CD4-positive, alpha-beta memory T cell (primary cell): ENCODE measurements at regions not wholly inside any gene's neighbourhood (a gene's known extent, or its start where the extent isn't known, plus 50 kb on each side); places are given as distances from the start of the nearest gene placed in this dataset.
"Not testable (repeated sequence)": the region's sequence is repeated elsewhere in the genome, so short reads cannot be mapped to it uniquely, and the experiment has no call there.

Experiments used
- CTCF ChIA-PET: fragments of 350-600 bp; sonication (Branson Sonifier 250); formaldehyde crosslinking; loops from one replicate; lab custom pipeline; 2021; ENCODE audit warnings: inconsistent platforms; ENCODE audit not compliant: partially characterized antibody; lab: Charles Lee
- POLR2A ChIA-PET: fragments of 350-600 bp; sonication (Branson Sonifier 250); formaldehyde crosslinking; loops from one replicate; lab custom pipeline; 2021; ENCODE audit not compliant: partially characterized antibody; lab: Charles Lee
- DNase-seq, 5 donors: peaks; one replicate each; pipeline versions ENCODE4 v3.0.0 to v3.0.0-alpha.2; 2020 to 2022; ENCODE audit warnings: mixed read lengths in 1 of 5
- H3K27ac ChIP-seq: one replicate; pipeline ENCODE4 v1.7.0; 2013; ENCODE audit warnings: low read depth, low read length
- H3K27me3 ChIP-seq: 2 replicates; pipeline ENCODE4 v1.7.0; 2013; ENCODE audit warnings: mild to moderate bottlenecking, low read length, moderate library complexity; ENCODE audit not compliant: insufficient read depth
- H3K36me3 ChIP-seq: 2 replicates; pipeline ENCODE4 v1.7.0; 2013; ENCODE audit warnings: mild to moderate bottlenecking, low read length, moderate library complexity; ENCODE audit not compliant: insufficient read depth
- H3K4me1 ChIP-seq: 2 replicates; pipeline ENCODE4 v1.7.0; 2013; ENCODE audit warnings: mild to moderate bottlenecking, low read length, moderate library complexity; ENCODE audit not compliant: insufficient read depth
- H3K4me3 ChIP-seq, 2 donors: one replicate each; pipeline ENCODE4 v1.7.0; 2013; ENCODE audit warnings: low read length in 2 of 2, mild to moderate bottlenecking in 1 of 2
- H3K9me3 ChIP-seq, 2 donors: one replicate each; pipeline ENCODE4 v1.7.0; 2013; ENCODE audit warnings: low read length in 2 of 2, control low read depth in 1 of 2; ENCODE audit not compliant: control insufficient read depth in 1 of 2
- H3K27ac Mint-ChIP-seq, 7 donors: one replicate each; pipeline ENCODE4 v1.8.0; 2020 to 2021; ENCODE audit warnings: mixed read lengths in 7 of 7, mild to moderate bottlenecking in 6 of 7, inconsistent platforms in 3 of 7, moderate library complexity in 3 of 7
- H3K27me3 Mint-ChIP-seq, 2 donors: one replicate each; pipeline ENCODE4 v1.8.0; 2020 to 2021; ENCODE audit warnings: mixed read lengths in 2 of 2
- H3K36me3 Mint-ChIP-seq, 2 donors: one replicate each; pipeline ENCODE4 v1.8.0; 2020 to 2021; ENCODE audit warnings: mixed read lengths in 2 of 2, inconsistent platforms in 1 of 2, mild to moderate bottlenecking in 1 of 2
- H3K4me1 Mint-ChIP-seq, 4 donors: one replicate each; pipeline ENCODE4 v1.8.0; 2020 to 2021; ENCODE audit warnings: mixed read lengths in 4 of 4, mild to moderate bottlenecking in 1 of 4
- H3K4me3 Mint-ChIP-seq, 8 donors: one replicate each; pipeline ENCODE4 v1.8.0; 2020 to 2021; ENCODE audit warnings: mixed read lengths in 8 of 8, mild to moderate bottlenecking in 7 of 8, moderate library complexity in 6 of 8, inconsistent platforms in 3 of 8
- H3K9me3 Mint-ChIP-seq, 8 donors: one replicate each; pipeline ENCODE4 v1.8.0; 2020 to 2021; ENCODE audit warnings: mixed read lengths in 8 of 8, mild to moderate bottlenecking in 5 of 8, inconsistent platforms in 3 of 8, moderate library complexity in 1 of 8
- intact Hi-C: fragments of 100-400 bp; cut with micrococcal nuclease; formaldehyde crosslinking; loops from one replicate; pipeline ENCODE4 v1.15.1; 2023

GRCh38 chrX:128408842-128409241 is 356.6 kb upstream of the ACTRT1 start:
- Histone ChIP-seq H3K4me3 (no peak overlapping the region), H3K27ac (no peak overlapping the region), H3K36me3 (no peaks in the 10 kb centered on the region), H3K27me3 (no peaks in the 10 kb centered on the region), H3K9me3 (no peaks in the 10 kb centered on the region), H3K4me1 (no peaks in the 10 kb centered on the region)
- H3K27ac Mint-ChIP-seq = no peak overlapping the region
- no peaks in the 10 kb centered on the region for H3K27me3 Mint-ChIP-seq
- peaks cover 0 to 5% (median 0%) of the 10 kb centered on the region in 8 donors for H3K9me3 Mint-ChIP-seq
- intact Hi-C loops = no loop called here
- ChIA-PET POLR2A (no interaction called here), CTCF (no interaction called here)
- H3K4me1 Mint-ChIP-seq = no peaks in the 10 kb centered on the region
- no peak for DNase-seq
- H3K4me3 Mint-ChIP-seq = no peak overlapping the region
- no peaks in the 10 kb centered on the region for H3K36me3 Mint-ChIP-seq

- ChIA-PET CTCF (no interaction called here), POLR2A (no interaction called here)
- no peak overlapping the region for H3K4me3 Mint-ChIP-seq
Measured at GRCh38 chrX:128396601-128397000, 344.4 kb upstream of the ACTRT1 start.

GRCh38 chrX:128383846-128384245 is 331.6 kb upstream of the ACTRT1 start:
- H3K9me3 Mint-ChIP-seq, H3K27me3 Mint-ChIP-seq: not testable (repeated sequence)

More at GRCh38 chrX:128396601-128397000, 344.4 kb upstream of the ACTRT1 start:
- no peaks in the 10 kb centered on the region for H3K27me3 ChIP-seq
- Mint-ChIP-seq H3K36me3 (no peaks in the 10 kb centered on the region), H3K27ac (no peak overlapping the region), H3K27me3 (no peaks in the 10 kb centered on the region), H3K9me3 (peaks cover 0 to 6% (median 0%) of the 10 kb centered on the region in 8 donors), H3K4me1 (no peaks in the 10 kb centered on the region)
- no peak overlapping the region for H3K4me3 ChIP-seq
- no peak overlapping the region for H3K27ac ChIP-seq
- H3K9me3 ChIP-seq = no peaks in the 10 kb centered on the region
- H3K36me3 ChIP-seq = no peaks in the 10 kb centered on the region
- no peak for DNase-seq
- no peaks in the 10 kb centered on the region for H3K4me1 ChIP-seq
- intact Hi-C loops = no loop called here

GRCh38 chrX:128365492-128365891 is 313.3 kb upstream of the ACTRT1 start:
- Mint-ChIP-seq H3K9me3 (peaks cover 0 to 3% (median 0%) of the 10 kb centered on the region in 8 donors), H3K27me3 (no peaks in the 10 kb centered on the region), H3K4me1 (no peaks in the 10 kb centered on the region), H3K4me3 (no peak overlapping the region), H3K27ac (no peak overlapping the region), H3K36me3 (no peaks in the 10 kb centered on the region)
- ChIA-PET CTCF (no interaction called here), POLR2A (no interaction called here)
- H3K36me3 ChIP-seq = no peaks in the 10 kb centered on the region
- H3K9me3 ChIP-seq = no peaks in the 10 kb centered on the region
- H3K27ac ChIP-seq = no peak overlapping the region
- H3K4me3 ChIP-seq = no peak overlapping the region
- no peaks in the 10 kb centered on the region for H3K4me1 ChIP-seq
- no peak for DNase-seq
- no peaks in the 10 kb centered on the region for H3K27me3 ChIP-seq
- intact Hi-C loops = no loop called here

More at GRCh38 chrX:128383846-128384245, 331.6 kb upstream of the ACTRT1 start:
- H3K9me3 ChIP-seq, H3K27ac ChIP-seq, POLR2A ChIA-PET, H3K36me3 Mint-ChIP-seq, H3K36me3 ChIP-seq, DNase-seq, H3K4me1 Mint-ChIP-seq, H3K4me3 Mint-ChIP-seq, CTCF ChIA-PET, H3K27ac Mint-ChIP-seq, H3K4me3 ChIP-seq, intact Hi-C loops, H3K4me1 ChIP-seq, H3K27me3 ChIP-seq: not testable (repeated sequence)

- Histone ChIP-seq H3K27ac (no peak overlapping the region), H3K36me3 (no peaks in the 10 kb centered on the region), H3K9me3 (no peaks in the 10 kb centered on the region), H3K4me1 (no peaks in the 10 kb centered on the region), H3K27me3 (no peaks in the 10 kb centered on the region), H3K4me3 (no peak overlapping the region)
- no peaks in the 10 kb centered on the region for H3K4me1 Mint-ChIP-seq
- ChIA-PET CTCF (no interaction called here), POLR2A (no interaction called here)
- no peaks in the 10 kb centered on the region for H3K27me3 Mint-ChIP-seq
- intact Hi-C loops = no loop called here
- no peak for DNase-seq
- no peak overlapping the region for H3K4me3 Mint-ChIP-seq
- H3K27ac Mint-ChIP-seq = no peak overlapping the region
- H3K9me3 Mint-ChIP-seq = peaks cover 0 to 8% (median 0%) of the 10 kb centered on the region in 8 donors
- no peaks in the 10 kb centered on the region for H3K36me3 Mint-ChIP-seq
Measured at GRCh38 chrX:128335671-128336070, 283.5 kb upstream of the ACTRT1 start.

GRCh38 chrX:128334821-128335220 is 282.6 kb upstream of the ACTRT1 start:
- Histone ChIP-seq H3K27me3 (no peaks in the 10 kb centered on the region), H3K4me1 (no peaks in the 10 kb centered on the region), H3K27ac (no peak overlapping the region), H3K4me3 (no peak overlapping the region), H3K9me3 (no peaks in the 10 kb centered on the region), H3K36me3 (no peaks in the 10 kb centered on the region)
- Mint-ChIP-seq H3K36me3 (no peaks in the 10 kb centered on the region), H3K4me3 (no peak overlapping the region), H3K4me1 (no peaks in the 10 kb centered on the region), H3K27me3 (no peaks in the 10 kb centered on the region), H3K27ac (no peak overlapping the region), H3K9me3 (peaks cover 0 to 8% (median 0%) of the 10 kb centered on the region in 8 donors)
- POLR2A ChIA-PET = no interaction called here
- intact Hi-C loops = no loop called here
- CTCF ChIA-PET = no interaction called here
- DNase-seq = no peak

- intact Hi-C loops = no loop called here
- no peak overlapping the region for H3K27ac Mint-ChIP-seq
- H3K4me1 Mint-ChIP-seq = no peaks in the 10 kb centered on the region
- no peaks in the 10 kb centered on the region for H3K36me3 ChIP-seq
- no peaks in the 10 kb centered on the region for H3K9me3 ChIP-seq
- no peak for DNase-seq
- H3K27me3 Mint-ChIP-seq = no peaks in the 10 kb centered on the region
- ChIA-PET CTCF (no interaction called here), POLR2A (no interaction called here)
- H3K27me3 ChIP-seq = no peaks in the 10 kb centered on the region
- H3K9me3 Mint-ChIP-seq = peaks cover 0 to 4% (median 2%) of the 10 kb centered on the region in 8 donors
- no peaks in the 10 kb centered on the region for H3K36me3 Mint-ChIP-seq
- H3K4me1 ChIP-seq = no peaks in the 10 kb centered on the region
- H3K4me3 ChIP-seq = no peak overlapping the region
- no peak overlapping the region for H3K27ac ChIP-seq
- no peak overlapping the region for H3K4me3 Mint-ChIP-seq
Measured at GRCh38 chrX:128310912-128311311, 258.7 kb upstream of the ACTRT1 start.

- no peaks in the 10 kb centered on the region for H3K36me3 Mint-ChIP-seq
- intact Hi-C loops = no loop called here
- H3K27ac Mint-ChIP-seq = no peak overlapping the region
- H3K9me3 Mint-ChIP-seq = peaks cover 0 to 4% (median 2%) of the 10 kb centered on the region in 8 donors
- H3K4me1 Mint-ChIP-seq = no peaks in the 10 kb centered on the region
- ChIA-PET POLR2A (no interaction called here), CTCF (no interaction called here)
- no peak for DNase-seq
- no peaks in the 10 kb centered on the region for H3K27me3 ChIP-seq
- no peaks in the 10 kb centered on the region for H3K27me3 Mint-ChIP-seq
- H3K4me3 ChIP-seq = no peak overlapping the region
- no peak overlapping the region for H3K4me3 Mint-ChIP-seq
- H3K9me3 ChIP-seq = no peaks in the 10 kb centered on the region
- no peak overlapping the region for H3K27ac ChIP-seq
- H3K36me3 ChIP-seq = no peaks in the 10 kb centered on the region
- no peaks in the 10 kb centered on the region for H3K4me1 ChIP-seq
Measured at GRCh38 chrX:128309311-128309710, 257.1 kb upstream of the ACTRT1 start.
